NOMO-1 (cell line): ENCODE measurements at regions not wholly inside any gene's neighbourhood (a gene's known extent, or its start where the extent isn't known, plus 50 kb on each side); places are given as distances from the start of the nearest gene placed in this dataset.

Experiments used
- DNase-seq, 2 experiments: peaks; one replicate each; lab custom pipeline; 2025; ENCODE audit not compliant: unreplicated experiment in 2 of 2; lab: John Stamatoyannopoulos, UW

DNA sequence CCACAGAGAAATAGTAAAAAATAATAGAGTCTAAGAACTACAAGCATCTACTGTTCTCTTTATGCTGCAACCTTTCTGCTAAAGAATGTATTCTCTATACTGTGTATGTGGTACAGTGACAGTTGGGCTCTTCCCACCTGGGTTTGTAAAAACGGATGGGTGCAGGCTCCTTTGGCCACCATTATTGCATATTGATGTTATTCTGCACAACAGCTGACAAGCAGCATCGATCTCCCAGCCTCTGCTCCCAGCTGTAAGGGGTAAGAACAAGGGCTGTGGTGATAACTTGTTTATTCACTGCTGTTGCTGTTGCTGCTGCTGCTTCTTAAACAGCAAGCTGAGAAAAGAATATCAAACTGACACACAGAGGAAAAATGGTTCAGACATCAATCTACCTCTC is 56.1 kb downstream of the KCNRG start:
- no peak for DNase-seq

DNA sequence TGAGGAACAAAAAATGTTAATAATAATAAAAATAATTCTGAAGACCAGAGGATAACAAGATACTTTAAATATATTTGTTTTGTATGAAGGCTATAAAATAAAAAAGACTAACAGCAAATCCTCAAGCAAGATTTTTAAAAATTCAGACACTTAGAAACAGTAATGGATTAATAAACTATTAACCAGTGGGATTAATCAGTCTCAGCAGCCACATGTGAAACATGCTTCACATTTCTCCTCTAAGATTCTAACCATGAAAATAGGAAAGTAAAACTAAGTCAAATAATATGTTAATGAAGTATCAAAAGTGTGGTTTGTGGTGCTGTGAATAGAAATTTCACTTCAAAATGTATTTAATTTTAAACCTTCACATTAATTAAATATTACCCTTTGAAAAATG is 57.4 kb downstream of the KCNRG start:
- DNase-seq = no peak

DNA sequence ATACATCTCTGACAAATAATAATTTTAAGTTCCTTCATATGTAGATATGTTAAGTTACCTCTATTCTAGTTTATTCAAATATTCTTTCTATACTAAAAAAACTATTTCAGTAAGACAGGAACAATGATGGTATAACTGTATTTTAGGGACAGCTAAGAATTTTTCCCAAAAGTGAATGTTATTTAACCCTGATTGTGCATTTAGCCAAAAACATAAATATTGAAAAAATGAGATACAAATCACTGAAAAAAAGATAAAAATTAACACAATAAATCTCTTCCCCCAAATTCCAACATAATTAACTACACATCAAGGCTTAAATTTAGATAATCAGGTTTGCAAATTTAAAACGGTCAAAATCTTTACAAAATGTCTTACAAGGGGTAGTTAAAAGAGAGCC is 58.1 kb downstream of the KCNRG start:
- DNase-seq = no peak

DNA sequence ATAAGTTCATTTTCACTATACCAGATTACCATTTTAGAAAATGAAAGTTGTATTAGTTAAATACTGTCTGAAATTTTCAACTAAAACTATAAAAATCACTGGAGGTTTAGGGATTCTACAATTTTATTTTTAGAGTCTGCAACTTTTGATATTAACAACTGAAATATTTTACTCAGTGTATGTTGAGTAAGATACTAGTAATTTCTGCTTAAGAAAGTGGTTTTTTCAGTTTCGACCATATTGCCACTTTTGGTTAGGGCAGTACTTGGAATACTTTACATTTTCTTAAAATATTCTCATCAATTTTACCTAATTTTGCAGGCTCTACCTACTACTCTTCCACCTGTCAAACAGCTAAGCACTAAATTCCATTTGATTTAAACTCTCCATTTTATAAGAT is 59.6 kb downstream of the KCNRG start:
- no peak for DNase-seq

DNA sequence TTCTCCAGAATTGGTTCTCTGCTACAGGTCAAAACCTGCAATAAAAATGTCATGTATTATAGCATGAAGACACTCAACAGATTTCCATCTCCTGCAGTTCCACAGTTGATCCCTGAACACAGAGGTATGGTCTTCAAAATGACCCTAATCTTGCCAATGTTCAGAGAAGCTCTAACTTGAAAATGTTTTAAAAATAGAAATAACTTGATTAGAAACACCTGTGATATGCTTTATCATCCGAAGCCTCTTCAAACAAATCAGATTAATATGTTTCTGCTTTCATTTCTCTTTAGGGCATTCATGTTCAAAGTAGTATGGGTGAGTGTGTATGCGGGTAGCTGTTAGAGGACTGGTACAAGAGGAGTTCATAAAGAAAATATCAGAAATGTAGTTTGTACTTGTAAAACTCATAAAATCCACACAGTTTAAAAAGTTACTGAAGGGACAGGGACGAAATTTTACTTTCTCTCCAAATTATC is 60.4 kb downstream of the KCNRG start:
- no peak for DNase-seq

DNA sequence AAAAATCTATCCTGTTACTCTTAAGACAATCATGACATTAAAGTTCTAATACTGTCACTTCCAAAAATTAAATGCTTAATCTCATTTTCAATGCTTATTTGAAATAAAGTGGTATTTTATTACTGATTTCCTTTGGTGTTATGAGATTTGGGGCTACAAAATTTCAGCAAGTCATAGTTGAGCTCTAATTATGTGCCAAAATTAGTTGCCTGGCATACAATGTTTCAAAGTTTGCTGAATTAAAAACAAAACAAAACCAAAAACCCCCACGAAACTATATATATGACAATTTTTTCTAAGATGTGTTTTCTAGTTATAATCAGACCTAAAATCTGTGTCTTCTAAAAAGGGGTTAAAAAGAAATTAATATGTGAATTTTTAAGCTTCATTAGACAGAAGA is 62.2 kb downstream of the KCNRG start:
- DNase-seq = no peak

DNA sequence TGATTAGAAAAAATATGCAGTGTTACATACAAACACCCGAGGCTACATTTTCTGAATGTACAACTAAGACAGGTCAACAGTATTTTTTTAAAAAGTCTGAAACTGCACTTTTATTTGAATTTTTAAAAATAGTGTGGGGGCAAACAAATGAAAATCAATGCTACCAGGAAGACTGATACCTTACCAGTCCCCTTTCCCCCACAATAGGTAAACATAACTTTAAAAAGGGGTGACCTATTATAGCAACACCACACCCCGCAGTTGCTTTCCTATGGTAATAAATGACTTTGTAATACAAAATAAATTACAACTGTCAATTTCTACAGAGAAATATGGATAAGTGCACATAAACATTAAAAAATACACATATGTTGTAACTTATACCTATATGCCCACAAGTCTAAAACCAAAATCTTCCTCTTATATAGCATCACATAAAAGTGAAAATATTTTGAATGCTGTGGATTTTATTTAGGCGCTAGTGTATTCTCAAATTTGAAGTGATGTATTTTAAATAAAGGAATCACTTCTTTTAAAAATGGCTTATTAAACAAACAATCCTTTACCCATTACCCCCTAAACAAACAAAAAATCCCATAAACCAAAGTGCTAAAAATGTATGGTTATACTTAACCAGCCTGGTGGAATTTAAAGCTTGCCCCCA is 63.1 kb downstream of the KCNRG start:
- DNase-seq = no peak

DNA sequence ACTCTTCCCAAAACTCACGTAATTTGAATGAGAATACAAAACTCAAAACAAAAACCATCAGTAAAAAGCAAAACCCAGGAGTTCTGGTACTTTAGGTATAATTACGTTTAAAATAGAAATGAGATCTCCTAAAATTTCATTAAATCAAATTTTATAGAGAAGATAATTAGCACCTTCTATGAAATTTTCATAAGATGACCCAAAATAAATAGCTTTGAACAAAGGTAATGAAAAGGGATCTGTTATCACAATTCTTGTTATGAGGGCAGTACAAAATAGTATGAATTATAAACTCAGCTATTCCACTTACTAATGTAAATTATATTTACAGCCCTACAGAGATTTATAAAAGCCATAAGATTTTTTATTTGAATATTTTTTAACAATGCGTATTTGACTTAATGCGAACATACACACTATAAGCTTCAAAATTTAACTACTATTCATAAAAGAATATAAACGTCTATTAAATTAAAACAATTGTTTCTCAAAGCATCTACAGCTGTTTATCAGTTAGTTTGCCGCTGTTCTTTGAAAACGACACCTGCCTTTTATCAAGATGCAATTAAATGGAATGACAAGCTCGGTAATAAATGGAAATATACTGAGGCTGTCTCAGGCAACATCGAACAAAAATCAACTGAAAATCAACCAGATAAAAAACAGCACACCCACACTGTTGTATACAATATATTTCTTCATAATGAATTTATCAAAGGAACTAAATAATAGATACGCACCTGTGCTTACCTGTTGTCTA is 63.8 kb downstream of the KCNRG start:
- DNase-seq = no peak

DNA sequence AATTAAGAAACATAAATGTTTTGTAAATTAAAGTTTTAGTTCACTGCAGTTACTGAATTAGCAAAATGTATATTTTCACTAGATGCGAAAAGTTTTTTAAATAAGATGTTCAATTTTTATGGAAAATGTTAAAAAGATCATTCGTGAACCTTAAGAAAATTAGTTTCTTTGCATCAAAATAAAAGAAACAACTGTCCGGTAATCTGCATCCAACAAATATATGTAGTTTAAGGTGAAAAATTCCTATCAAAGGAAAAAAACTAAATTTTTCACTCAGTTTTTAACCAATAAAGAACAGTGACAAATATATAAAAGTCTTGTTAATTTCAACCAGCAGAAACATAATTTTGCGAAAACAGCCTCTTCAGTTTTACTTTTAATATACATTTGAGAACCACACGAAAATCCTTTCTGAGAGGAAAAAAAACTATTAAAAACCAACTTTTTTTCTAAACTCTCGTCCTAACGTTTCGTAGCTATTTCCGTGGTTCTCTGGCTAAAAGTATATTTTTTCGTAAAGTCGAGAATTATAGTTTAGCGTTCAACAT is 64.5 kb downstream of the KCNRG start:
- no peak for DNase-seq

DNA sequence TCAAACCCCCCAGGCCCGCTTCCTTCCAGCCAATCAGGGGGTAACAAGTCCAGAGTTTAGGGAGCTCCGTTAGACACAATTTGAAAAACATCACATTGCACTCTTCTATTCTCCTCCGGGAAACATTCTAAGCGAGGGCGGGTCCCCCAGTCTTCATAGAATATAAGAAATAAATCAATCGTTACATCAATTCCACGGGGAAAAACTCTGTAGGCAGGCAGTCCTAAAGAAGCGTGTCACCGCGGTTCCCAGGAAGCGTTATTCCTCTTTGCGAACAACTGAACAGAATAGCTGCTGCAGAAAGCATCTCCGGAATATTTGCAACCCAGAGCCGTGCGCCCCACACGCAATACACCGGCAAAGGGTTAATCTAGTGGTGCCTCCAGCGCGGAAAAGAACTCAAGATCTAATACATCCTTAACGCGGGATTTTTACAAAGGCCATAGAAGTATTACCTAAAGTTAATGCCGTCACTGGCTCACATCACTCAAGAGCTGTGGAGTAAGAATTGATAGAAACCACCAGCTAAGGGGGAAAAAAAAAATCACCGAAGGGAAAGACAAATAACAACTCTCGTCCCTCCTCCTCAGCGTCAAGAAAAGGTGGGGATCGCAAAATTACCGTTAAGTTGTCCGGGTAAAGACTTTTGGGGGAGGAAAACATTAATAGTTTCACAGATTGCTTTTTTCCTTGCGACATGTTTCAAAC is 65.1 kb downstream of the KCNRG start:
- DNase-seq = peak; percentile 25 to 52

DNA sequence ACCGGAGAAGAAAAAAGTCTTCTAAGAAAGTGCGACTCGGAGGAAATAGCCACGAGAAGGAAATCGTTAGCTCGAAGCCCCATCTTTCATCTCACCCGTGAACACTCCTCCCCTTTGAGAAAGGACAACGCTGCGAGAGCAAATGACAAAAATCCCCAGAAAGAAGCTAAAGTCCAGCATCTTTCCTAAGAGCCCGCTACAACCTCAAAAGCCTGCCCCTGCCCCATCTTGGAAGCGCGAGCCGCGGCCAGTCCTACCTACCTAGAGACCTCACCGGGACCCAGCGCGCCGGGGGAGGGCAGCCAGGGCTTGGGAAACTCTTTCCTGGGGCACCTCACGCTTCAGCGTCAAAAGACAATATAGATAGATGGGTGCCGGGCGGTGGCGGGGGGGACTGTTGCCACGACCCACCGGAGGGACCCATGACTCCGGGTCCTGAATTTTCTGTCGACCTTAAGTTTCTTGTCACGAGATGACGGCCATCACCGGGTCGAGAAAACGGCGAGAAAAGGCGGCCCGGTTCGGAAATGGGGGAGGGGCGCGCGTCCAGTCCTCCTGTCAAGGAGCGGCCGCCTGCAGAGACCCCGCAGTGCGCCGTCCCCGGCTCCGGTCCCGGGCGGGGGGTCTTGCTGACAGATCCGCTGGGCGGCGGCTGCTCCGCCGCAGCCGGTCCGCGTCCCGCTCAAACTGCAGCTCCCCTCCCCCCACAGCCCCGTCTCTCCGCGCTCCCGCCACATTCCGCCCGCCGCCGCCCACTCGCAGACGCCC is 65.9 kb downstream of the KCNRG start:
- peak in 1 of 2 experiments; percentile 52 for DNase-seq

DNA sequence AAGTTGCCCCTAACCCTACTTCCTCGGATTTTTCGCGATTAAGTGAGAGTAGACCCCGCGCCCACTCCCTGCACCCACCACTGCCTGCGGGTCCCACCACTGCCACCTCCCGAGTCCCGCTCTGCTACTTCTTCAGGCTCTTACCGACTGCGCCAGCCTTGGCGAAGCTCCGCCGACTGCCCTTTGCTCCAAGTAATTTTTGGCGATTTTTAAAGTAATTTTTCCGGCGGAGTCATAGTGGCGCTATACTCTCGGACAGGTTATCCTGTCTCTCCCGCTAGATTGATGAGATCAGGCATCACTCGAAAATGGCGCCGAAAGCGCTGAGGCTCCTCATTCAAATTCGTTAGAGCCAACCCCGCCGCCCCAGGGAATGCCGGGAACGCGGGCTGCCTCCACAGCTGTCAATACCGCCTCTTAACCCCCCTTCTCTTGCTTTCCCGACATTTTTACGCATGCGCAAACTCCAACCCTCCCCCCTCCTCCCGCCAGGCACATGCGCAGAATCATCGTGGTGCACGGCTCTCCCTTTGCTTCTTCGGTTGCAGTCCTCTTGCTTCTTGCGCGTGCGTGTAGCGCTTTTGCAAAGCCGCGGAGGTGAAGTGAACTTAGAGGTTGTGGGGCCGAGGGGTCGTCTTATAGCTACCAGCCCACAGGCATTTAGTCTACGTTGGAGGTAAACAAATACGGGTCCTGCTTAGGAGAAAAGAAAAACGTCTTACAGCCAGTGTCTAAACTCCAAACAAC is 66.6 kb downstream of the KCNRG start:
- peak; percentile 98 for DNase-seq

DNA sequence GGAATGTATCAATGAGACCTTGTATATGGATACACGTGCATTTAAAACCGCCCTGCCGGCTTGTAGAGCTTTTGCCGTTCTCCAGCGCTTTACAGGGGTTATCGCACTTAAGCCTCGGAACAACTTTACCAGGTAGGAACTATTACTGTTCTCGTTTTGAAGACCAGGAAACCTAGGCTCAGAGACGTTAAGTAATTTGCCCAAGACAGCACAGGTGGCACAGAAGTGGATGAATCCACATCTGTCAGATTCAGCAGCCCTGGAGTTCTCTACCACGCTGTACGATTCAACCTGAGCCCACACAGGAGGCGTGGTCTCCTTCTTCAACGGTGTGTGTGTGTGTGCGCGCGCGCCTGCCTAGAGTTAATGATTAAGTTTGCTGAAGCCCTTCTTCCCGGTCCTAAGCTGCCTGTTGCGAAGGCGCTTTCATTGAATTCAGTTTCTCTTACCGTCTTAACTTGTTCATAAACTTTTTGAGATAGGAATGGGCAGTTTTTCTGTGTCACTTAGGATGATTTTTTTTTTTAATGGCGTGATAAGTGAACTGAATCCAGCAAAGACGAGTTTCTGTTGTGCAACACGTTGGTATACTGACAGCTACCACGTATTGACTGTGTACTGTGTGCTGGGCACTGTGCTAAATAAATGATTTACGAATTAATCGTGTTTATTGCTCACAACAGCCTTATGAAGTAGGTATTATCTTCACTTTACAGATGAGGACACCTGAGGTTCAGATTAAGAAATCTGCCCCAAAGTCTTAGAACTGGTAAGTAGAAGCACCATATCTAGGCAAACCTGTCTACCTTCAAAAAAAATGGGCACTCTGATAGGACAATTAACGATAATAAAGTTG is 67.4 kb downstream of the KCNRG start:
- DNase-seq = peak; percentile 60 to 66

DNA sequence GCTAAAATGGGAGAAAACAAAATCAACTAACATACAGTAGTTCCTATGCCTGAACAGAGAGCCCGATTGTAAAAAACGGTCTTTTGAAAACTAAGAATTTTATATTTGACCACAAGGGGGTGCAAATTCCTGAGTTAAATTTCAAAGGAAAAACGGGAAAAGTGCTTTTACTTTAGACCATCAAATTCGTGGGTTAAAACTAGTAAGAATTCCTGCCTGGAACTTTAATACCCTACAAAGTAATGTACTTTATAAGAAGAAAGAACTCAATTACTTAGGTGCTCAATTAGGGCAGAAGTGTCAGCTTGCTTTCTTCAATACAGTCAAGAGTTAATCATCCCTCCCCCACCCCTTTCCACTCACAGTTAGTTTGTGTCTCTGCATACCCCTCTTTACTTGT is 69.8 kb downstream of the KCNRG start:
- peak in 1 of 2 experiments; percentile 17 for DNase-seq

DNA sequence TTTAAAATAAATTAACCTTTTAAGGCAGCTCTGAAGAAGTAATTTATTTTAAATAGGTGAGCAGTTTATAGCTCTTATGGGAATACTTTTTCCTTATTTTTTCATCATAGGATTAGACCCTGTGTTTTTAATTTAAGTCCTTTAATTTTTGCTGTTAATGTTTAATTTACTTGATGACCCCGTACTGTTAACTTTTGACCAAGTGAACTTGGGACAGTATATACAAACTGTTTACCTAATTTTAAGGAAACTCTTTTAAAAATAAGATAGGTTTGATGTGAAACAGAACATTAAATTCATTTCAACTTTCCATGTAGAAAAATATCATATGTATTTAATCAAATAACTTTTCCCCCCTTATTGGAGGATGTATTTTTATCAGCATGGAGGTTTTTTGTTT is 74.4 kb downstream of the KCNRG start:
- DNase-seq = no peak

DNA sequence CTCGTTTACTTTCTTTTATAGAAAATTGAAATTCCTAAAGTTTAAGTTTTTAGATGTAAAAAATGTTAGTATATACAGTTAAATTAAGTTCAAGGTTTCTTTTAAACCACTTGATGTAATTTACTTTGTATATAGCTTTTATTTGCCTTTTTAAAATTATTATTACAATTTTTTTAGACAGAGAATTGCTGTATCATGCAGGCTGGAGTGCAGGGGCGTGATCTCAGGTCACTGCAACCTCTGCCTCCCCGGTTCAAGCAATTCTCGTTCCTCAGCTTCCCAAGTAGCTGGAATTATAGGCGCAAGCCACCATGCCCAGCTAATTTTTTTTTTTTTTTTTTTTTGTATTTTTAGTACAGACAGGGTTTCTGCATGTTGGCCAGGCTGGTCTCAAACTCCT is 75.0 kb downstream of the KCNRG start:
- DNase-seq = no peak

DNA sequence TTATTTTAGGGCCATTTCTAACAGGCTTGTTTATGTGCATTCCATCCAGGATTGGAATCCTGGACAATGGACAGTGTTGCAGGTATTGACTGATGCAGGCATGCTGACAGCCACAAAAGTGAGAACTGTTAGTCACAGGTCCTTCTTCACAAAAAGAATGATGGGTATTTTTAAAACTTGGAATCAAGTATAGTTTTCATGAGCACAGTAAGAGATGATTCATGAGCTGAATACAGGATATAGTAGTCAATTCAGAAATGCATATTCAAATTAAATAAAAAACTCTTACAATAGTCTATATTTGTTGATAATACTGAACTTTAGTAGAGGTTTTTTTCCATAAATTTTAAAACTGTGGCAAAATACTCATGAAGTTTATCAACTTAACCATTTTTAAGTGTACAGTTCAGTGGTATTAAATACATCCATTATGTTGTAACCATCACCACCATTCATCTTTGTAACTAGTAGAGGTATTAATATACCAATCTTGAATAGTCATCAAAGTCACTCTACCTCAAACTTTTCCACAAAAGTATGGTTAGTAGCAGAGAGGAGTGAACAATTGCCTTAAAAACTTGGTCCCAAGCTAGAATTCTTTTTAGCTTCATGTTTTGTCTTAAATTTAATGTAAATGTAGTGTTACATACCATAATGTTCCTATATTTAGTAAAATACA is 79.5 kb downstream of the KCNRG start:
- DNase-seq = no peak

DNA sequence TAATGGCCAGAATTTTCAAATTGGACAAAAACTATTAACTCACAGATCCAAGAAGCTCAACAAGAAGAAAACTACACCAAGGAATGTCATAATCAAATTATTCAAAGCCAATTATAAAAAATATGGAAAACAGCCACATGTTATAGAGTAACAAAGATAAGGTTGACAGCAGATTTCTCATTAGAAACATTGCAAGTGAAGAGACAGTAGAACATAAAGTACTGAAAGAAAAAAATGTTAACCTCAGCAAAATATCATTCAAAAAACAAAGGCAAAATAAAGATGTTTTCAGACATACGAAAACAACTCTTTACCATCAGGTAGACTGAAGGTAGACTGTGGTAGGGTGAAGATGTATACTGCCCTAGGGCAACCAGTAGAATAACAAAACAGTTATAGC is 83.4 kb downstream of the KCNRG start:
- DNase-seq = no peak

DNA sequence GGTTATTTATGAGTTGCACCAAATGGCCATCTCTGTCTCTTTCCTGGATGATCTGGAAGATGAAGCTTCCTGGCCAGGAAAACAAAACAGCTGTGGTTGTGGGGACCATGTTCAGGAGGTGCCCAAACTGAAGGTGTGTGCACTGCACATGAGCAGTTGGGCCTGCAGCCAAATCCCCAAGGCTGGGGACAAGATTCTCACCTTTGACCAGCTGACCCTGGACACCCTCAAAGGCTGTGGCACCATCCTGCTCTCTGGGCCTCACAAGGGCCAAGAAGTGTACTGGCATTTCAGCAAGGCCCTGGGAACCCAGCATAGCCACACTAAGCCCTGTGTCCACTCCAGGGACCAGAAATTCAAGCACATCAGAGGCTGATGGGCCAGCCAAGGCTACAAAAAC is 84.2 kb downstream of the KCNRG start:
- no peak for DNase-seq
